Liver (tissue), 8 donors: ENCODE measurements at regions not wholly inside any gene's neighbourhood (a gene's known extent, or its start where the extent isn't known, plus 50 kb on each side); places are given as distances from the start of the nearest gene placed in this dataset.

ENCODE experiments used
- DNase-seq: peaks from one replicate; pipeline ENCODE4 v3.0.0-alpha.2; 2017; ENCODE audit warnings: low spot score
- H3K27ac ChIP-seq, 2 donors: one replicate each; pipeline ENCODE4 v1.7.0; 2013; ENCODE audit warnings: inconsistent platforms in 2 of 2, low read length in 2 of 2, control low read depth in 1 of 2, low read depth in 1 of 2, mild to moderate bottlenecking in 1 of 2
- H3K27me3 ChIP-seq, 4 donors: one replicate each; pipeline versions ENCODE4 v1.6.1 to v1.7.0; 2013; ENCODE audit warnings: low read length in 3 of 4, inconsistent platforms in 1 of 4, mild to moderate bottlenecking in 1 of 4, moderate library complexity in 1 of 4; ENCODE audit not compliant: control insufficient read depth in 4 of 4, insufficient read depth in 4 of 4
- H3K36me3 ChIP-seq, 4 donors: one replicate each; pipeline versions ENCODE4 v1.6.1 to v1.7.0; 2013; ENCODE audit warnings: low read length in 3 of 4, mild to moderate bottlenecking in 3 of 4, low read depth in 1 of 4, moderate library complexity in 1 of 4; ENCODE audit not compliant: control insufficient read depth in 4 of 4, insufficient read depth in 3 of 4
- H3K4me1 ChIP-seq, 4 donors: one replicate each; pipeline versions ENCODE4 v1.6.1 to v1.7.0; 2013; ENCODE audit warnings: low read length in 3 of 4, mild to moderate bottlenecking in 3 of 4, moderate library complexity in 1 of 4; ENCODE audit not compliant: control insufficient read depth in 4 of 4, insufficient read depth in 4 of 4
- H3K4me3 ChIP-seq, 3 donors: one replicate each; pipeline versions ENCODE4 v1.6.1 to v1.7.0; 2013; ENCODE audit warnings: low read length in 3 of 3, control low read depth in 1 of 3, low read depth in 1 of 3, mild to moderate bottlenecking in 1 of 3
- H3K9ac ChIP-seq, 2 donors: one replicate each; pipeline ENCODE4 v1.7.0; 2013; ENCODE audit warnings: low read length in 2 of 2, mild to moderate bottlenecking in 2 of 2, moderate library complexity in 2 of 2, control low read depth in 1 of 2, low read depth in 1 of 2
- H3K9me3 ChIP-seq, 4 donors: one replicate each; pipeline versions ENCODE4 v1.6.1 to v1.7.0; 2013; ENCODE audit warnings: low read length in 3 of 4; ENCODE audit not compliant: control insufficient read depth in 4 of 4
- ATF3 ChIP-seq: IDR thresholded peaks from 2 replicates; pipeline ENCODE4 v1.6.1; 2016; ENCODE audit warnings: antibody characterized with exemption
- CTCF ChIP-seq: fragments of 150-350 bp; IDR thresholded peaks from 2 replicates; pipeline ENCODE4 v1.5.1; 2017; ENCODE audit warnings: improper control_type of control experiment, low read depth, low read length; ENCODE audit not compliant: missing input control
- EGR1 ChIP-seq, 2 donors: IDR thresholded peaks; 2 replicates each; pipeline ENCODE4 v1.6.1; 2016 to 2018; ENCODE audit warnings: antibody characterized with exemption in 2 of 2, low read depth in 2 of 2
- FOXA1 ChIP-seq: IDR thresholded peaks from 2 replicates; pipeline ENCODE4 v1.6.1; 2016; ENCODE audit warnings: antibody characterized with exemption
- FOXA2 ChIP-seq: IDR thresholded peaks from 2 replicates; pipeline ENCODE4 v1.6.1; 2016; ENCODE audit warnings: antibody characterized with exemption
- GABPA ChIP-seq, 2 donors: IDR thresholded peaks in 1 of 2; conservative IDR thresholded peaks in 1 of 2; 2 replicates each; pipeline ENCODE4 v1.6.1; 2016; ENCODE audit warnings: antibody characterized with exemption in 2 of 2, mild to moderate bottlenecking in 1 of 2, moderate library complexity in 1 of 2
- HNF4A ChIP-seq, 2 donors: conservative IDR thresholded peaks; 2 replicates each; pipeline ENCODE4 v1.6.1; 2016; ENCODE audit warnings: antibody characterized with exemption in 2 of 2, mild to moderate bottlenecking in 2 of 2
- HNF4G ChIP-seq: IDR thresholded peaks from 2 replicates; pipeline ENCODE4 v1.6.1; 2016; ENCODE audit warnings: antibody characterized with exemption
- JUND ChIP-seq, 2 donors: IDR thresholded peaks; 2 replicates each; pipeline ENCODE4 v1.6.1; 2016; ENCODE audit warnings: antibody characterized with exemption in 2 of 2
- MAX ChIP-seq: IDR thresholded peaks from 2 replicates; pipeline ENCODE4 v1.6.1; 2016; ENCODE audit warnings: antibody characterized with exemption
- NR2F2 ChIP-seq: IDR thresholded peaks from 2 replicates; pipeline ENCODE4 v1.6.1; 2016; ENCODE audit warnings: antibody characterized with exemption
- RAD21 ChIP-seq, 2 donors: IDR thresholded peaks; 2 replicates each; pipeline ENCODE4 v1.6.1; 2016; ENCODE audit warnings: antibody characterized with exemption in 2 of 2, mild to moderate bottlenecking in 2 of 2
- REST ChIP-seq: IDR thresholded peaks from 2 replicates; pipeline ENCODE4 v1.6.1; 2016; ENCODE audit warnings: antibody characterized with exemption, mild to moderate bottlenecking
- RXRA ChIP-seq, 2 donors: IDR thresholded peaks; 2 replicates each; pipeline ENCODE4 v1.6.1; 2017 to 2018; ENCODE audit warnings: antibody characterized with exemption in 2 of 2, mild to moderate bottlenecking in 1 of 2
- SP1 ChIP-seq: IDR thresholded peaks from 2 replicates; pipeline ENCODE4 v1.6.1; 2018; ENCODE audit warnings: antibody characterized with exemption, mild to moderate bottlenecking
- TAF1 ChIP-seq: conservative IDR thresholded peaks from 2 replicates; pipeline ENCODE4 v1.6.1; 2016; ENCODE audit warnings: antibody characterized with exemption, mild to moderate bottlenecking
- YY1 ChIP-seq: IDR thresholded peaks from 2 replicates; pipeline ENCODE4 v1.6.1; 2016; ENCODE audit warnings: antibody characterized with exemption, mild to moderate bottlenecking
- ZBTB33 ChIP-seq: IDR thresholded peaks from 2 replicates; pipeline ENCODE4 v1.6.1; 2016; ENCODE audit warnings: antibody characterized with exemption
- WGBS: extraction: QIAGEN DNeasy Blood & Tissue Kit; methylation state at CpG from one replicate; pipeline ENCODE4 v1.1.7; 2013; 5-methylcytosine and 5-hydroxymethylcytosine counted together
- donor health status: healthy.
- donor health status: healthy.
- donor health status: healthy.
- donor health status: healthy.
- donor health status: healthy.

- Histone ChIP-seq H3K27ac (no peak overlapping the region), H3K27me3 (no peaks in the 10 kb centered on the region), H3K36me3 (no peaks in the 10 kb centered on the region), H3K4me3 (no peak overlapping the region), H3K4me1 (no peaks in the 10 kb centered on the region), H3K9me3 (no peaks in the 10 kb centered on the region), H3K9ac (no peak overlapping the region)
- 97% methylated on average over 4 of the region's 4 CpGs for WGBS
- TF ChIP-seq GABPA (IDR thresholded peaks at IDR 0.05 in 1 of 2, conservative IDR thresholded peaks at IDR 0.05 in 1 of 2) (no peak), FOXA2 (no peak), TAF1 (no peak), HNF4A (conservative IDR thresholded peaks at IDR 0.05) (no peak), MAX (no peak), YY1 (no peak), CTCF (no peak), HNF4G (no peak), ATF3 (no peak), ZBTB33 (no peak), EGR1 (IDR thresholded peaks at IDR 0.05; ENCODE audit: low read depth in 2 of 2) (no peak), NR2F2 (no peak), FOXA1 (no peak), SP1 (no peak), JUND (IDR thresholded peaks at IDR 0.05) (no peak), RXRA (IDR thresholded peaks at IDR 0.05) (no peak)
- no peak for DNase-seq
Observed at GRCh38 chr3:163946785-163947184, 1131.5 kb downstream of the SI start.

- Histone ChIP-seq H3K27ac (no peak overlapping the region), H3K4me1 (no peaks in the 10 kb centered on the region), H3K36me3 (no peaks in the 10 kb centered on the region), H3K4me3 (no peak overlapping the region), H3K9ac (no peak overlapping the region), H3K27me3 (no peaks in the 10 kb centered on the region), H3K9me3 (no peaks in the 10 kb centered on the region)
- WGBS: 62% methylated on average over 1 of the region's 1 CpG
- TF ChIP-seq REST: no peak
- TF ChIP-seq YY1: no peak
- TF ChIP-seq RAD21 (IDR thresholded peaks at IDR 0.05): no peak
- no peak for DNase-seq
Observed at GRCh38 chr3:163943664-163944063, 1134.6 kb downstream of the SI start.
